Superior temporal gyrus (tissue), 1 donor: ENCODE measurements at regions not wholly inside any gene's neighbourhood (a gene's known extent, or its start where the extent isn't known, plus 50 kb on each side); places are given as distances from the start of the nearest gene placed in this dataset.
"Not testable (repeated sequence)": the region's sequence is repeated elsewhere in the genome, so short reads cannot be mapped to it uniquely, and the experiment has no call there.

ENCODE experiments used
- DNase-seq: peaks from one replicate; pipeline ENCODE4 v3.0.0-alpha.2; 2016; ENCODE audit errors: extremely low spot score

GRCh38 chr6:56745971-56746370, 103.3 kb upstream of the DST start:
- DNase-seq, result no peak

GRCh38 chr6:56745081-56745480, 102.4 kb upstream of the DST start:
- DNase-seq, result no peak

DNA sequence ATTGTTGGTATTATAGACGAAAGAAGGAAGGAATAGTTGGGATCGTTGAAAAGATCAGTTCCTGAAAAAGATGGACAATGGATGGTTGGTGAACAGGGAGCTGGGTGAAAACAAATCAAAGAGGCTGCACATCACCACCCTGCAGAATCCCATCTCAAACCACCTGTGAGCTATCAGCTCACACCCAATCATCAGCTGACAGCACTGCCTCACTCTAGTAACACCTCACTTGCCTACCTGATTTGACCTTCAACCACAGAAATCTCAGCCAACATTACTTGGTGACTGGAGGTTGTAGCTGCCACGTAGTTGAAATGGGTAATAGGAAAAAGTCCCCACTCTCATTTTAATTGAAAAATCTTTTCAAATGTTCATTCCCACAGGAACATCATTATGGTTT, 101.8 kb upstream of the DST start:
- no peak for DNase-seq

DNA sequence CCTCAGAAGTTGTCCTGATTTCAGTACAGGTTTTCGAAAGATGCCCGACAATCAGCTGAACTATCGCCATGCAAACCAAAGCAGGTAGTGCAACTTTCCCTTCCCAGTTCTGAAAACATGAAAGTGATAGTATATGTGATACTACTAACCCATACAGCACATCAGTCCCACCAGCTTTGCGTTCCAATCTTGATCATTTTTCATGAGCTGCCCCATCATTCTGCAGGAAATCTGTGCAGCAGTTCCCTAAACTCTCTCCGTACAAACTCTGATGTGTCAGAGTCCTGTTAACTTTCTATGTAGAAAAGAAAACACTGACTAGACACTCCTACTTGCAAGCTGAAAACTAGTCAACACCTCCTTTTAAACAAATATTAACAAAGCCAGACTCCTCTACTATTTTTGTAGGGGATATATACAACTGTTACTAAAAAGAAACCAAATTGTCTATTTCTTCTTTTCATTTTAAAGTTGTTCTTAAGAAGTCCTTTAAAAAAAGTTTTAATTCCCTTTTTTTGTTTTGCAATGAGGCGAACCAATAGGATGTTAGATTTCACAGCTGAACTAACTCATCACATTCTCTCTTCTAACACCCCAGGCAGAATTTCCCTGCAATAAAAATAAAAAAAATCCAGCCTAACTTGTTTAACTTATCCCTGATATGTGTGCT, 99.6 kb upstream of the DST start:
- DNase-seq, result peak; percentile 58

- no peak for DNase-seq
Measured at GRCh38 chr6:56741472-56741871, 98.8 kb upstream of the DST start.

- DNase-seq, result no peak
Measured at GRCh38 chr6:56739836-56740815, 97.4 kb upstream of the DST start.

- DNase-seq, result no peak
Measured at GRCh38 chr6:56736804-56737203, 94.1 kb upstream of the DST start.

GRCh38 chr6:56734335-56734734, 91.6 kb upstream of the DST start:
- DNase-seq, result no peak

DNA sequence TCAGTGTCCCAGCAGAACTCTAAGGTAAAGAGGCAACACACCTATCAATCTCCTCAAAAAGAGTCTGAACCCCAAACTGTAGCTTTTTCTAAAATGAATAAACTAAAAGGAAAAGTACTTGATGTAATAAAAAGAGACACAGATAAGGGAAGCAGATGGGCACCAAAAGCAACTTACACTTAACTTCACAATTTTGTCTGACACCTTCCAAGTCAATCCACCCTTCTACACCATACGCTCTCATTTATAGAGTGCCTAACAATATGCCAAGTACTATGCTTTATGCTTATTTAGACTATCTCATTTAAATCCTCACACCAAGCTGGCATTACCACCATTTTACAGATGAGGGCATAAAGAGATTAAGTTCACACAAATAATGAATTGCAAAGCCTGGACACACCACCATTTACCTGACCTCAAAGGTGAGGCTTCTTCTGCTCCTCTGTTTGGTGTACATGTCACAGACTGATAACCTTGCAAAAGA, 90.6 kb upstream of the DST start:
- DNase-seq, result no peak

GRCh38 chr6:56732517-56732916, 89.8 kb upstream of the DST start:
- no peak for DNase-seq

DNA sequence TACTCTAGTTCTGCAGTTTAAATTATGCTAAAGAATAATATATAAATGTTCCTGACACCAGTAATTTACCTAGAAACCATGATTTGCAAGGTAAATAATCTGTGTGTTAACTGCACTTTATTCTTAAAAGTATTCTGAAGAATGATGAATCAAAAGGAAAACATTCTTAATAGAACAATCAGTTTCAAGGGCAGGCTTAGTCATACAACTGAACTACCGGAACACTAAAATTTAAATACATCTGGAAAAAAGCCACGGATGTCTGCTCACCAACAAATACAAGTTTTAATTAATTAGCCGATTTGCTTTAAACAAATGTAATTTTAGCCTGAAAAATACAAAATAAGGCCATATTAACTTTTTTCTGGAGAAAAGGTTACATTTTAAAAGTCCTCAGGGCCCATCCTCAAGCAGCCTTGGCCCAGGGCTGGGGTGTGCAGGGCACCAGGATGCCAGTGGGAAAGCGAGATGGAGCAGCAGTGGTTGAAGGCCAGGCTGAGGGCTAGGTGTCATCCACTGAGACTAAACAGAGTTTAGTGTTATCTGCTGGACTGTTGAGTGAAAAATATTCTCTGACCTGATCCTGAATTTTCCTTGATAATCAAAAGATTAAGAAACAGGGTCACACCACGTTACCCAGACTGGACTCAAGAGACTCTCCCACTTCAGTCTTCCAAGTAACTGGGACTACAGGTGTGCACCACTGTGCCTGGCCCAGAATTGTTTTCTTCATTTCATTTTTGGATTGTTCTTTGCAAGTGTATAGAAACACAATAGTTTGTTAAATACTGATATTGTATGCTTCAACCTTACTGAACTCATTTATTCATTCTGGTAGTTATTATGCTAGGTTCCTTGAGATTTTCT, 88.2 kb upstream of the DST start:
- no peak for DNase-seq

GRCh38 chr6:56729719-56730118, 87.0 kb upstream of the DST start:
- no peak for DNase-seq

- DNase-seq, result not testable (repeated sequence)
Measured at GRCh38 chr6:56729166-56729565, 86.5 kb upstream of the DST start.

GRCh38 chr6:56727097-56727850, 84.6 kb upstream of the DST start:
- no peak for DNase-seq

- DNase-seq, result no peak
Measured at GRCh38 chr6:56725254-56725653, 82.6 kb upstream of the DST start.

DNA sequence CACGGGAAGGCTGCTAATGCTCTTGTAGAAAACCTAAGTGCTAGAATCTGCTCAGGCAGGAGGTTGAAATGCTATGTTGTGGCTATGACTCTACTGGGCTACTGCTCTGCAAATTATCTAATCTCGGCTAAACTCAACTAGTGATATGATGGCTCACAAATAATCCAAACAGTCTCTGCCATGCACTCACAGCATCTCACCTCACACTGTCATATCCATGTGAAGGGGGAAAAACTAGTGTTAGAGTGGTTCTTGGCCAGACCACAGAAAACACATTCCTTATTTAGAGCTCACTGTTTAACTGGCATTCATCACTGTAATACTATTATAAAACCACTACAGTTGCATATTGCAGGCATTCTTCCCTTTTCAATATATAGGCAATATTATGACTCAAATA, 81.8 kb upstream of the DST start:
- DNase-seq, result no peak

DNA sequence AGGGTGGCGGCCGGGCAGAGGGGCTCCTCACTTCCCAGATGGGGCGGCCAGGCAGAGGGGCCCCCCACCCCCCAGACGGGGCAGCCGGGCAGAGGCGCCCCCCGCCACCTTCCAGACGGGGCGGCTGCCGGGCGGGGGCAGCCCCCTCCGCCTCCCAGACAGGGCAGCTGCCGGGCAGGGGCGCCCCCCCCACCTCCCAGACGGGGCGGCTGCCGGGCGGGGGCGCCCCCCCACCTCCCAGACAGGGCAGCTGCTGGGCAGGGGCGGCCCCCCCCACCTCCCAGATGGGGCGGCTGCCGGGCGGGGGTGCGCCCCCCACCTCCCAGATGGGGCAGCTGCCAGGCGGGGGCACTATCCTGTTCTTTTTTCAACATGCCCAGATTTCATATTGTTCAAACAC, 78.2 kb upstream of the DST start:
- DNase-seq, result no peak

- DNase-seq, result not testable (repeated sequence)
Measured at GRCh38 chr6:56720202-56720601, 77.5 kb upstream of the DST start.

DNA sequence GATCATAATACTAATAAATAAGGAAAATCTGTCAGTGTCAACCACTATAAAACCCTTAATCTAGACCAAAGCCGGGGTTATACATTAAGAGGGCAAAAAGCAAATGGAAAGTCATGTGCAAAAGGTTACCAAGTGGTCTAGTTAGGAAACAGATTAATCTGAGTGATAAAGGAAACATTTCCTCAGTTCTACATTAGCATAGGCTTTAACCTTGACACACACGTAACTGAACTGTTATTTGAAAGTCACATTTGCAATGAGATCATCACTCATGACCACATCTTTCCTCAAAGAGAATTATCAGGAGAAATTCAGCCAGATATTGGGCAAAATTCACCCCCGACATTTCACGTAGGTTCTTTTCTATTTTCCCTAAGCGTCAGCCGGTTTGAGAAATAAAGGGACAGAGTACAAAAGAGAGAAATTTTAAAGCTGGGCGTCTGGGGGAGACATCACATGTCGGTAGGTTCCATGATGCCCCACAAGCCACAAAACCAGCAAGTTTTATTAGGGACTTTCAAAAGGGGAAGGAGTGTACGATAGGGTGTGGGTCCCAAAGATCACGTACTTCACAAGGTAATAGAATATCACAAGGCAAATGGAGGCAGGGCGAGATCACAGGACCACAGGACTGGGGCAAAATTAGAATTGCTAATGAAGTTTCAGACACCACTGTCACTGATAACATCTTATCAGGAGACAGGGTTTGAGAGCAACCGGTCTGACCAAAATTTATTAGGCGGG, 76.8 kb upstream of the DST start:
- not testable (repeated sequence) for DNase-seq

GRCh38 chr6:56718236-56718635, 75.5 kb upstream of the DST start:
- DNase-seq, result no peak
